IMR-90 (cell line): ENCODE measurements at regions not wholly inside any gene's neighbourhood (a gene's known extent, or its start where the extent isn't known, plus 50 kb on each side); places are given as distances from the start of the nearest gene placed in this dataset.

Source experiments
- ATAC-seq: fragments of 200-7000 bp; cut with Tn5 transposase; 2 replicates; pipeline ENCODE4 v1.9.1; 2020; ENCODE audit warnings: low read depth, mild to moderate bottlenecking, moderate library complexity
- BruUV-seq: library from RNA; stranded (reverse); fragments of 400-500 nt; replicated peaks from 2 replicates; lab custom pipeline; 2021; lab: Mats Ljungman, UMichigan
- CTCF ChIA-PET: fragments of 300-600 bp; formaldehyde crosslinking; extraction: SDS; loops from one replicate; lab custom pipeline; 2021; ENCODE audit warnings: antibody characterized with exemption; lab: Yijun Ruan, JAX
- POLR2A ChIA-PET: fragments of 300-600 bp; sonication (Branson Sonifier 250); formaldehyde crosslinking; loops from one replicate; lab custom pipeline; 2022; ENCODE audit warnings: antibody characterized with exemption; ENCODE audit not compliant: unreplicated experiment; lab: Charles Lee
- DNase-seq: peaks from one replicate; pipeline ENCODE4 v3.0.0; 2013
- H2AFZ ChIP-seq: replicated peaks from 2 replicates; pipeline ENCODE3; 2013; ENCODE audit warnings: low read length, mild to moderate bottlenecking; ENCODE audit not compliant: poor library complexity
- H2AK5ac ChIP-seq: 2 replicates; pipeline ENCODE4 v1.6.1; 2013; ENCODE audit warnings: low read depth, low read length, inconsistent platforms
- H2AK9ac ChIP-seq: replicated peaks from 2 replicates; pipeline ENCODE3; 2013; ENCODE audit warnings: mild to moderate bottlenecking, low read depth, low read length, moderate library complexity; ENCODE audit not compliant: poor library complexity
- H2BK120ac ChIP-seq: 2 replicates; pipeline ENCODE4 v1.6.1; 2013; ENCODE audit warnings: low read depth, low read length, inconsistent platforms
- H2BK15ac ChIP-seq: 3 replicates; pipeline ENCODE4 v1.6.1; 2013; ENCODE audit warnings: low read depth, low read length, inconsistent platforms
- H2BK20ac ChIP-seq: 2 replicates; pipeline ENCODE4 v1.6.1; 2013; ENCODE audit warnings: low read depth, mild to moderate bottlenecking, inconsistent platforms, low read length, moderate library complexity
- H2BK5ac ChIP-seq: 2 replicates; pipeline ENCODE4 v1.6.1; 2013; ENCODE audit warnings: mild to moderate bottlenecking, low read depth, low read length, inconsistent platforms; ENCODE audit not compliant: poor library complexity, severe bottlenecking
- H3K14ac ChIP-seq: replicated peaks from 2 replicates; pipeline ENCODE4 v1.6.1; 2013; ENCODE audit warnings: low read depth, low read length, inconsistent platforms
- H3K18ac ChIP-seq: 2 replicates; pipeline ENCODE4 v1.6.1; 2013; ENCODE audit warnings: low read depth, low read length, control low read depth
- H3K23ac ChIP-seq: 2 replicates; pipeline ENCODE4 v1.6.1; 2013; ENCODE audit warnings: low read depth, low read length, inconsistent platforms
- H3K27ac ChIP-seq: 2 replicates; pipeline ENCODE4 v1.5.1; 2013; ENCODE audit warnings: mild to moderate bottlenecking, control low read depth, low read length; ENCODE audit not compliant: insufficient read depth
- H3K27me3 ChIP-seq: 2 replicates; pipeline ENCODE4 v1.6.1; 2013; ENCODE audit warnings: low read length; ENCODE audit not compliant: control insufficient read depth, insufficient read depth
- H3K36me3 ChIP-seq: 2 replicates; pipeline ENCODE4 v1.6.1; 2013; ENCODE audit warnings: low read length, mixed read lengths; ENCODE audit not compliant: control insufficient read depth, insufficient read depth
- H3K4ac ChIP-seq: 2 replicates; pipeline ENCODE4 v1.6.1; 2013; ENCODE audit warnings: low read depth, low read length, inconsistent platforms
- H3K4me1 ChIP-seq: 2 replicates; pipeline ENCODE4 v1.6.1; 2013; ENCODE audit warnings: low read length, mixed read lengths; ENCODE audit not compliant: control insufficient read depth, insufficient read depth
- H3K4me2 ChIP-seq: 2 replicates; pipeline ENCODE4 v1.6.1; 2013; ENCODE audit warnings: low read depth, mild to moderate bottlenecking, control low read depth, low read length, moderate library complexity
- H3K4me3 ChIP-seq: 2 replicates; pipeline ENCODE4 v1.5.1; 2013; ENCODE audit warnings: low read depth, mild to moderate bottlenecking, control low read depth, low read length, moderate library complexity; ENCODE audit not compliant: insufficient read depth
- H3K56ac ChIP-seq: 2 replicates; pipeline ENCODE4 v1.6.1; 2013; ENCODE audit warnings: low read length, inconsistent platforms; ENCODE audit not compliant: insufficient read depth; ENCODE audit errors: extremely low read depth
- H3K79me1 ChIP-seq, 2 experiments: 2 replicates each; pipeline ENCODE4 v1.6.1; 2013; ENCODE audit warnings: low read length in 2 of 2, inconsistent platforms in 1 of 2, low read depth in 1 of 2
- H3K9ac ChIP-seq: 2 replicates; pipeline ENCODE4 v1.6.1; 2013; ENCODE audit warnings: low read depth, low read length, control low read depth
- H3K9me1 ChIP-seq: 2 replicates; pipeline ENCODE4 v1.6.1; 2013; ENCODE audit warnings: low read length, inconsistent platforms; ENCODE audit not compliant: insufficient read depth
- H3K9me3 ChIP-seq: 2 replicates; pipeline ENCODE4 v1.6.1; 2013; ENCODE audit warnings: low read length; ENCODE audit not compliant: control insufficient read depth, insufficient read depth
- H4K20me1 ChIP-seq: 2 replicates; pipeline ENCODE4 v1.6.1; 2013; ENCODE audit warnings: low read length, inconsistent platforms; ENCODE audit not compliant: insufficient read depth
- H4K5ac ChIP-seq: 2 replicates; pipeline ENCODE4 v1.6.1; 2013; ENCODE audit warnings: mild to moderate bottlenecking, low read depth, low read length, control low read depth
- H4K8ac ChIP-seq, 2 experiments: 2 replicates each; pipeline ENCODE4 v1.6.1; 2013; ENCODE audit warnings: low read depth in 2 of 2, low read length in 2 of 2, control low read depth in 1 of 2, inconsistent platforms in 1 of 2
- H4K91ac ChIP-seq: 2 replicates; pipeline ENCODE4 v1.6.1; 2013; ENCODE audit warnings: low read depth, low read length, inconsistent platforms; ENCODE audit not compliant: insufficient read depth
- FOS ChIP-seq: fragments of 150-350 bp; IDR thresholded peaks from 2 replicates; pipeline ENCODE4 v1.6.1; 2016; ENCODE audit warnings: low read depth, low read length
- MXI1 ChIP-seq: IDR thresholded peaks from 2 replicates; pipeline ENCODE4 v1.6.1; 2012; ENCODE audit warnings: low read depth, mild to moderate bottlenecking, low read length, moderate library complexity, borderline replicate concordance
- RAD21 ChIP-seq: IDR thresholded peaks from 2 replicates; pipeline ENCODE4 v1.6.1; 2012; ENCODE audit warnings: low read length, improper control_type of control experiment
- RCOR1 ChIP-seq: IDR thresholded peaks from 2 replicates; pipeline ENCODE4 v1.6.1; 2012; ENCODE audit warnings: mild to moderate bottlenecking, low read length, improper control_type of control experiment; ENCODE audit not compliant: insufficient replicate concordance
- SMC3 ChIP-seq: fragments of 150-350 bp; IDR thresholded peaks from 2 replicates; pipeline ENCODE4 v1.6.1; 2016; ENCODE audit warnings: low read depth, mild to moderate bottlenecking, antibody characterized with exemption, low read length, moderate library complexity
- whole genome bisulfite sequencing, 2 experiments: methylation state at CpG; one replicate each; pipeline versions ENCODE4 v1.1.5 to v1.1.7; 2013; ENCODE audit warnings: missing lambda C conversion rate in 2 of 2; ENCODE audit not compliant: insufficient read length in 1 of 2; ENCODE audit errors: extremely low coverage in 2 of 2; 5-methylcytosine and 5-hydroxymethylcytosine counted together
- dilution Hi-C: fragments of 300-500 bp; cut with HindIII; formaldehyde crosslinking; loops from one replicate; pipeline ENCODE4 v1.14.3; 2018; ENCODE audit warnings: low sequenced_read_pairs; ENCODE audit not compliant: unreplicated experiment
- in situ Hi-C: fragments of 300-500 bp; cut with MboI; formaldehyde crosslinking; loops from 3 replicates; pipeline ENCODE4 v1.14.3; 2019; ENCODE audit warnings: low sequenced_read_pairs, inconsistent platforms, mixed read lengths
- intact Hi-C: fragments of 100-400 bp; cut with micrococcal nuclease; formaldehyde crosslinking; loops from 2 replicates; pipeline ENCODE4 v1.10.0; 2022
- TF ChIP-seq, protein P1 (sequence below): fragments of 150-350 bp; IDR thresholded peaks from 2 replicates; pipeline ENCODE4 v1.6.1; 2016; ENCODE audit warnings: low read depth, mild to moderate bottlenecking, low read length, moderate library complexity, borderline replicate concordance
- TF ChIP-seq, protein P2 (sequence below): conservative IDR thresholded peaks from 2 replicates; pipeline ENCODE4 v1.5.1; 2012; ENCODE audit warnings: mild to moderate bottlenecking, low read depth, low read length, improper control_type of control experiment

DNA sequence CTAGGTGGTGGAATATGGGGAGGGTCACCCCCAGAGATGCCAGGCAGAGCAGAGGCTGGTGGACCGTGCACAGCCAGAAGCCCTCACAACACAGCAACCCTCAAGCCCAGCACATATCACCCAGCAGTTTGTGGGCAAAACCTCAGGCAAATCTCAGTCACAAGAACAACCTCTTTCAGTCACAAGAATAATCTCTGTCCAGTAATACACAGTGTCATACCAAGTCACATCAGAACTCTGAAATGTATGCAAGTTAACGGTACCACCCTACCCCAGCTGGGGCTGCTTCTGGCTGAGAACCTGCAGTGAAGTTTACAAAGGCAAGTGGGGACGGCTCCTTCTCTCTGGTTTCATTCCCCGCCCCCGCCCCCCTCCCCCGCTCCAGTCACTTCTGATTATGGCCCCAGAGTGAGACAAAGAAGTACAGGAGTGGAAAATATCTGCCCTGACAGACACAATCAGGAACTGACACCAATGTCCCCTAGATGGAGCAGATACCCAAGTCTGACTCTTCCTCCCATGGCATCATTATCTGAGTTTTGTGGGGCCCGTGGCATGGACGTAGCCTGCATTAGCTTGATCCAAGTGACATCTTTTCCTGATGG, 480.9 kb upstream of the TMEM132C start:
- no peaks in the 10 kb centered on the region for H3K4me1 ChIP-seq
- intact Hi-C loops: no loop called here
- no peak for DNase-seq

More for the DNA sequence above, 480.9 kb upstream of the TMEM132C start:
- Histone ChIP-seq H3K56ac (no peak overlapping the region), H3K9me1 (no peaks in the 10 kb centered on the region), H3K14ac (no peak overlapping the region), H2BK20ac (no peak overlapping the region), H2BK15ac (no peak overlapping the region), H2BK120ac (no peak overlapping the region), H3K79me1 (no peaks in the 10 kb centered on the region), H4K20me1 (no peaks in the 10 kb centered on the region), H2AK5ac (no peak overlapping the region), H3K27ac (no peak overlapping the region), H4K91ac (no peak overlapping the region), H3K9ac (no peak overlapping the region), H3K4me3 (no peak overlapping the region), H3K27me3 (no peaks in the 10 kb centered on the region), H3K23ac (no peak overlapping the region), H2BK5ac (no peak overlapping the region), H3K4ac (no peak overlapping the region), H4K8ac (no peak overlapping the region), H2AFZ (no peak overlapping the region), H4K5ac (no peak overlapping the region), H3K4me2 (no peak overlapping the region), H3K9me3 (peaks cover 27% of the 10 kb centered on the region; the same call in 1 of the 2 replicates), H3K36me3 (no peaks in the 10 kb centered on the region), H2AK9ac (no peak overlapping the region), H3K18ac (no peak overlapping the region)
- CTCF ChIA-PET: no interaction called here
- POLR2A ChIA-PET: no interaction called here
- TF ChIP-seq, protein P1, sequence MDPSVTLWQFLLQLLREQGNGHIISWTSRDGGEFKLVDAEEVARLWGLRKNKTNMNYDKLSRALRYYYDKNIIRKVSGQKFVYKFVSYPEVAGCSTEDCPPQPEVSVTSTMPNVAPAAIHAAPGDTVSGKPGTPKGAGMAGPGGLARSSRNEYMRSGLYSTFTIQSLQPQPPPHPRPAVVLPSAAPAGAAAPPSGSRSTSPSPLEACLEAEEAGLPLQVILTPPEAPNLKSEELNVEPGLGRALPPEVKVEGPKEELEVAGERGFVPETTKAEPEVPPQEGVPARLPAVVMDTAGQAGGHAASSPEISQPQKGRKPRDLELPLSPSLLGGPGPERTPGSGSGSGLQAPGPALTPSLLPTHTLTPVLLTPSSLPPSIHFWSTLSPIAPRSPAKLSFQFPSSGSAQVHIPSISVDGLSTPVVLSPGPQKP: no peak
- TF ChIP-seq MXI1 (no peak), SMC3 (no peak), RAD21 (no peak), RCOR1 (no peak), FOS (no peak)
- TF ChIP-seq, protein P2, sequence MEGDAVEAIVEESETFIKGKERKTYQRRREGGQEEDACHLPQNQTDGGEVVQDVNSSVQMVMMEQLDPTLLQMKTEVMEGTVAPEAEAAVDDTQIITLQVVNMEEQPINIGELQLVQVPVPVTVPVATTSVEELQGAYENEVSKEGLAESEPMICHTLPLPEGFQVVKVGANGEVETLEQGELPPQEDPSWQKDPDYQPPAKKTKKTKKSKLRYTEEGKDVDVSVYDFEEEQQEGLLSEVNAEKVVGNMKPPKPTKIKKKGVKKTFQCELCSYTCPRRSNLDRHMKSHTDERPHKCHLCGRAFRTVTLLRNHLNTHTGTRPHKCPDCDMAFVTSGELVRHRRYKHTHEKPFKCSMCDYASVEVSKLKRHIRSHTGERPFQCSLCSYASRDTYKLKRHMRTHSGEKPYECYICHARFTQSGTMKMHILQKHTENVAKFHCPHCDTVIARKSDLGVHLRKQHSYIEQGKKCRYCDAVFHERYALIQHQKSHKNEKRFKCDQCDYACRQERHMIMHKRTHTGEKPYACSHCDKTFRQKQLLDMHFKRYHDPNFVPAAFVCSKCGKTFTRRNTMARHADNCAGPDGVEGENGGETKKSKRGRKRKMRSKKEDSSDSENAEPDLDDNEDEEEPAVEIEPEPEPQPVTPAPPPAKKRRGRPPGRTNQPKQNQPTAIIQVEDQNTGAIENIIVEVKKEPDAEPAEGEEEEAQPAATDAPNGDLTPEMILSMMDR: no peak
- dilution Hi-C loops: no loop called here
- no peak for ATAC-seq
- in situ Hi-C loops: no loop called here
- WGBS, 2 experiments: 0% methylated on average over 2 of the region's 8 CpGs; no CpG with 5 or more reads in 1 of the 2 experiments
- BruUV-seq: no TSS peak
